K562 (cell line): ENCODE measurements at regions not wholly inside any gene's neighbourhood (a gene's known extent, or its start where the extent isn't known, plus 50 kb on each side); places are given as distances from the start of the nearest gene placed in this dataset.

ENCODE experiments used
- ATAC-seq: fragments of 200-7000 bp; cut with Tn5 transposase; 3 replicates; pipeline ENCODE4 v1.9.1; 2020; ENCODE audit warnings: moderate library complexity
- BruUV-seq: library from RNA; stranded (reverse); fragments of 400-500 nt; replicated peaks from 2 replicates; lab custom pipeline; 2021; lab: Mats Ljungman, UMichigan
- CTCF ChIA-PET: fragments of 300-600 bp; formaldehyde crosslinking; extraction: SDS; loops from one replicate; lab custom pipeline; 2021; ENCODE audit warnings: low intra/inter-chr PET ratio; lab: Yijun Ruan, JAX
- POLR2A ChIA-PET: fragments of 300-600, 350-650 bp; sonication (Branson Sonifier 250); formaldehyde crosslinking; extraction: SDS; loops from one replicate; lab custom pipeline; 2021; ENCODE audit warnings: antibody characterized with exemption, inconsistent platforms; lab: Yijun Ruan, JAX
- DNase-seq, 4 experiments: peaks; one replicate each; pipeline versions ENCODE4 v3.0.0 to v3.0.0-alpha.2; 2011 to 2018; ENCODE audit warnings: low spot score in 3 of 4, mixed read lengths in 3 of 4; ENCODE audit errors: extremely low read depth in 1 of 4
- FAIRE-seq: peaks from 2 replicates; lab custom pipeline; 2011; peaks lifted over from hg19 to GRCh38; lab: Jason Lieb, UNC
- H2AFZ ChIP-seq: 2 replicates; pipeline ENCODE4 v1.6.0; 2011; ENCODE audit warnings: low read depth, low read length, control low read depth, inconsistent platforms
- H3K27ac ChIP-seq: fragments of 200-600 bp; 3 replicates; pipeline ENCODE4 v1.8.0; 2011; ENCODE audit warnings: low read depth, mild to moderate bottlenecking, control low read depth, inconsistent platforms, low read length, moderate library complexity, mixed read lengths; ENCODE audit errors: extremely low read depth
- H3K27me3 ChIP-seq, 2 experiments: fragments of 300-600 bp in 1 of 2; 2 replicates in 1 of 2; 3 replicates in 1 of 2; pipeline versions ENCODE4 v1.6.0 to v1.8.0; 2011; ENCODE audit warnings: inconsistent platforms in 2 of 2, low read length in 2 of 2, mild to moderate bottlenecking in 1 of 2, mixed read lengths in 1 of 2, moderate library complexity in 1 of 2; ENCODE audit not compliant: control insufficient read depth in 2 of 2, insufficient read depth in 2 of 2
- H3K36me3 ChIP-seq: fragments of 300-600 bp; 3 replicates; pipeline ENCODE4 v1.8.0; 2011; ENCODE audit warnings: mild to moderate bottlenecking, low read length, inconsistent platforms; ENCODE audit not compliant: control insufficient read depth, insufficient read depth
- H3K4me1 ChIP-seq, 2 experiments: fragments of 200-600 bp in 1 of 2; replicated peaks in 1 of 2; 2 replicates in 1 of 2; 3 replicates in 1 of 2; pipeline versions ENCODE4 v1.5.1 to v1.8.0; 2011; ENCODE audit warnings: inconsistent platforms in 2 of 2, low read length in 2 of 2, mild to moderate bottlenecking in 1 of 2, mixed read lengths in 1 of 2, moderate library complexity in 1 of 2; ENCODE audit not compliant: control insufficient read depth in 2 of 2, insufficient read depth in 2 of 2
- H3K4me2 ChIP-seq: 2 replicates; pipeline ENCODE4 v1.6.1; 2011; ENCODE audit warnings: low read length, control low read depth, inconsistent platforms, mixed read lengths; ENCODE audit not compliant: insufficient read depth
- H3K4me3 ChIP-seq: fragments of 200-600 bp; sonication (generic), shearing (Covaris generic); 2 replicates; pipeline ENCODE4 v1.5.1; 2016; ENCODE audit warnings: control low read depth, inconsistent platforms
- H3K79me2 ChIP-seq: fragments of 200-600 bp; 3 replicates; pipeline ENCODE4 v1.8.0; 2011; ENCODE audit warnings: low read length, inconsistent platforms; ENCODE audit not compliant: control insufficient read depth, insufficient read depth
- H3K9ac ChIP-seq, 2 experiments: 2 replicates each; pipeline versions ENCODE4 v1.6.0 to v1.6.1; 2011; ENCODE audit warnings: low read depth in 2 of 2, low read length in 2 of 2, control low read depth in 1 of 2, inconsistent platforms in 1 of 2, mild to moderate bottlenecking in 1 of 2, mixed read lengths in 1 of 2; ENCODE audit not compliant: insufficient read depth in 1 of 2
- H3K9me1 ChIP-seq: one replicate; pipeline ENCODE4 v1.6.0; 2011; ENCODE audit warnings: inconsistent platforms, mild to moderate bottlenecking, low read length, moderate library complexity; ENCODE audit not compliant: control insufficient read depth, insufficient read depth
- H3K9me3 ChIP-seq: replicated peaks from 2 replicates; pipeline ENCODE4 v1.5.1; 2011; ENCODE audit warnings: low read depth, low read length, inconsistent platforms; ENCODE audit not compliant: control insufficient read depth, insufficient read depth
- H4K20me1 ChIP-seq: replicated peaks from 2 replicates; pipeline ENCODE4 v1.6.1; 2011; ENCODE audit warnings: low read length, inconsistent platforms, mixed read lengths; ENCODE audit not compliant: control insufficient read depth, insufficient read depth
- BRF2 ChIP-seq: IDR thresholded peaks from 3 replicates; pipeline ENCODE4 v1.6.1; 2011; ENCODE audit warnings: borderline replicate concordance, mild to moderate bottlenecking; ENCODE audit not compliant: insufficient read length, insufficient read depth
- CAMTA2 ChIP-seq: fragments of 250-450 bp; sonication (Bioruptor Pico); conservative IDR thresholded peaks from 2 replicates; pipeline ENCODE4 v1.5.1; 2022
- CUX1 ChIP-seq: fragments of 200-800 bp; sonication (Bioruptor generic); IDR thresholded peaks from 2 replicates; pipeline ENCODE4 v1.6.1; 2016; ENCODE audit warnings: missing genetic modification characterization, missing compliant biosample characterization
- ERF ChIP-seq: fragments of 450-650 bp; formaldehyde crosslinking; IDR thresholded peaks from 2 replicates; pipeline ENCODE4 v1.4.0; 2020; ENCODE audit warnings: mild to moderate bottlenecking, mixed read lengths
- KDM2B ChIP-seq: fragments of 250-450 bp; sonication (Bioruptor Pico); IDR thresholded peaks from 2 replicates; pipeline ENCODE4 v1.8.0; 2021; ENCODE audit warnings: mild to moderate bottlenecking, moderate library complexity
- KLF6 ChIP-seq: fragments of 250-450 bp; sonication (Bioruptor Pico); IDR thresholded peaks from 2 replicates; pipeline ENCODE4 v1.4.0; 2020; ENCODE audit warnings: mild to moderate bottlenecking, moderate library complexity, borderline replicate concordance
- LCOR ChIP-seq: sonication (generic); formaldehyde crosslinking; IDR thresholded peaks from 2 replicates; pipeline ENCODE4 v1.8.0; 2022; ENCODE audit warnings: mild to moderate bottlenecking, missing genetic modification reagents
- NR3C1 ChIP-seq: sonication (generic); formaldehyde crosslinking; IDR thresholded peaks from 2 replicates; pipeline ENCODE4 v1.8.1; 2022; ENCODE audit warnings: missing genetic modification reagents
- PCBP1 ChIP-seq: fragments of 200-400 bp; formaldehyde crosslinking; IDR thresholded peaks from 2 replicates; pipeline ENCODE4 v1.6.1; 2018; ENCODE audit warnings: mild to moderate bottlenecking, low read depth, low read length; ENCODE audit not compliant: poor library complexity, severe bottlenecking
- RAD21 ChIP-seq, 2 experiments: fragments of 250-450 bp in 1 of 2; fragments of 450-650 bp in 1 of 2; sonication (Bioruptor Pico) in 1 of 2; formaldehyde crosslinking in 1 of 2; IDR thresholded peaks in 1 of 2; conservative IDR thresholded peaks in 1 of 2; 2 replicates each; pipeline versions ENCODE4 v1.4.0 to v1.8.0; 2020 to 2022; ENCODE audit warnings: mild to moderate bottlenecking in 2 of 2, moderate library complexity in 1 of 2
- RBM22 ChIP-seq: fragments of 200-400 bp; formaldehyde crosslinking; IDR thresholded peaks from 2 replicates; pipeline ENCODE4 v1.6.1; 2018; ENCODE audit warnings: low read length, low read depth; ENCODE audit not compliant: poor library complexity, severe bottlenecking
- SIN3B ChIP-seq: fragments of 450-650 bp; IDR thresholded peaks from 2 replicates; pipeline ENCODE4 v1.6.1; 2017; ENCODE audit warnings: low read depth, mild to moderate bottlenecking, moderate library complexity
- ZNF24 ChIP-seq: fragments of 450-650 bp; IDR thresholded peaks from 2 replicates; pipeline ENCODE4 v1.6.1; 2016
- ZNF384 ChIP-seq: IDR thresholded peaks from 2 replicates; pipeline ENCODE4 v1.6.1; 2012; ENCODE audit warnings: low read depth, low read length, improper control_type of control experiment
- ZNF699 ChIP-seq: fragments of 250-450 bp; sonication (Bioruptor Pico); IDR thresholded peaks from 2 replicates; pipeline ENCODE4 v1.8.0; 2021; ENCODE audit warnings: mild to moderate bottlenecking, moderate library complexity; ENCODE audit not compliant: insufficient replicate concordance
- ZZZ3 ChIP-seq: fragments of 450-650 bp; IDR thresholded peaks from 2 replicates; pipeline ENCODE4 v1.6.1; 2016; ENCODE audit warnings: antibody characterized with exemption, mild to moderate bottlenecking, moderate library complexity
- WGBS: fragments of 100-300 bp; shearing (Covaris generic); methylation state at CpG from one replicate; pipeline ENCODE4 v1.1.6; 2016; ENCODE audit warnings: low coverage, mixed read lengths; ENCODE audit not compliant: insufficient coverage; ENCODE audit errors: missing lambda C conversion rate; 5-methylcytosine and 5-hydroxymethylcytosine counted together
- in situ Hi-C: fragments of 300-500 bp; cut with MboI; formaldehyde crosslinking; loops from 4 replicates; pipeline ENCODE4 v1.15.0; 2018; ENCODE audit warnings: inconsistent platforms, mixed read lengths
- intact Hi-C: fragments of 100-400 bp; cut with micrococcal nuclease; formaldehyde crosslinking; loops from 2 replicates; pipeline ENCODE4 v1.14.2; 2022

- 9% methylated on average over 2 of the region's 2 CpGs for WGBS
- Histone ChIP-seq H3K9me1 (no peaks in the 10 kb centered on the region), H3K4me3 (no peak overlapping the region), H4K20me1 (no peaks in the 10 kb centered on the region), H3K9ac (no peak overlapping the region), H2AFZ (no peak overlapping the region), H3K4me1 (no peaks in the 10 kb centered on the region), H3K9me3 (no peaks in the 10 kb centered on the region), H3K27ac (no peak overlapping the region), H3K4me2 (no peak overlapping the region), H3K36me3 (no peaks in the 10 kb centered on the region), H3K79me2 (no peaks in the 10 kb centered on the region), H3K27me3 (no peaks in the 10 kb centered on the region)
- intact Hi-C loops (no loop called here), in situ Hi-C loops (no loop called here)
- FAIRE-seq (no peak), ATAC-seq (no peak), DNase-seq (no peak)
- TF ChIP-seq KDM2B (CRISPR knock-in tag) (no peak), CUX1 (CRISPR knock-in tag) (no peak), NR3C1 (CRISPR knock-in tag) (no peak), KLF6 (CRISPR knock-in tag) (no peak), RBM22 (no peak), ZNF699 (CRISPR knock-in tag) (no peak), ERF (no peak), CAMTA2 (CRISPR knock-in tag) (no peak), ZNF384 (no peak), ZZZ3 (no peak), BRF2 (no peak), PCBP1 (no peak), SIN3B (no peak), RAD21 (CRISPR knock-in tag; conservative IDR thresholded peaks at IDR 0.05 in 1 of 2, IDR thresholded peaks at IDR 0.05 in 1 of 2) (no peak), LCOR (CRISPR knock-in tag) (no peak), ZNF24 (no peak)
- no TSS peak for BruUV-seq
- ChIA-PET POLR2A (no interaction called here), CTCF (no interaction called here)
Observed at GRCh38 chr2:188159484-188159883, 132.2 kb upstream of the GULP1 start.
